GM18520 (cell line): ENCODE measurements at regions not wholly inside any gene's neighbourhood (a gene's known extent, or its start where the extent isn't known, plus 50 kb on each side); places are given as distances from the start of the nearest gene placed in this dataset.

Source experiments
- ATAC-seq: cut with Tn5 transposase; IDR thresholded peaks from one replicate; pipeline ENCODE4 v1.9.1; 2021; ENCODE audit not compliant: unreplicated experiment

GRCh38 chr6:148140772-148141557, 201.7 kb upstream of the SASH1 start:
- ATAC-seq = no peak

GRCh38 chr6:148142821-148143220, 199.8 kb upstream of the SASH1 start:
- no peak for ATAC-seq

GRCh38 chr6:148143771-148144170, 198.9 kb upstream of the SASH1 start:
- no peak for ATAC-seq

- ATAC-seq = no peak
Measured at GRCh38 chr6:148144917-148145521, 197.6 kb upstream of the SASH1 start.

- no peak for ATAC-seq
Measured at GRCh38 chr6:148146717-148147462, 195.7 kb upstream of the SASH1 start.

GRCh38 chr6:148147463-148147830, 195.2 kb upstream of the SASH1 start:
- ATAC-seq = no peak

- no peak for ATAC-seq
Measured at GRCh38 chr6:148151896-148152643, 190.6 kb upstream of the SASH1 start.

- no peak for ATAC-seq
Measured at GRCh38 chr6:148154668-148155067, 188.0 kb upstream of the SASH1 start.

GRCh38 chr6:148155293-148155692, 187.3 kb upstream of the SASH1 start:
- no peak for ATAC-seq

- ATAC-seq = no peak
Measured at GRCh38 chr6:148157841-148158240, 184.8 kb upstream of the SASH1 start.

- no peak for ATAC-seq
Measured at GRCh38 chr6:148164645-148165044, 178.0 kb upstream of the SASH1 start.

- ATAC-seq = no peak
Measured at GRCh38 chr6:148166339-148166968, 176.2 kb upstream of the SASH1 start.

GRCh38 chr6:148169706-148170105, 172.9 kb upstream of the SASH1 start:
- ATAC-seq = no peak

GRCh38 chr6:148170286-148170685, 172.4 kb upstream of the SASH1 start:
- no peak for ATAC-seq

- ATAC-seq = no peak
Measured at GRCh38 chr6:148173548-148173947, 169.1 kb upstream of the SASH1 start.

GRCh38 chr6:148175550-148176188, 167.0 kb upstream of the SASH1 start:
- no peak for ATAC-seq

- ATAC-seq = no peak
Measured at GRCh38 chr6:148177589-148178233, 164.9 kb upstream of the SASH1 start.

- no peak for ATAC-seq
Measured at GRCh38 chr6:148179786-148180185, 162.9 kb upstream of the SASH1 start.

- no peak for ATAC-seq
Measured at GRCh38 chr6:148182378-148182777, 160.3 kb upstream of the SASH1 start.

- no peak for ATAC-seq
Measured at GRCh38 chr6:148183776-148184175, 158.9 kb upstream of the SASH1 start.
